HG02571 (cell line): ENCODE measurements at regions not wholly inside any gene's neighbourhood (a gene's known extent, or its start where the extent isn't known, plus 50 kb on each side); places are given as distances from the start of the nearest gene placed in this dataset.

Source experiments
- ATAC-seq: cut with Tn5 transposase; IDR thresholded peaks from one replicate; pipeline ENCODE4 v1.9.1; 2021; ENCODE audit warnings: mild to moderate bottlenecking, moderate library complexity; ENCODE audit not compliant: unreplicated experiment

GRCh38 chr15:62532367-62532766, 367.3 kb upstream of the C2CD4B start:
- ATAC-seq: no peak

DNA sequence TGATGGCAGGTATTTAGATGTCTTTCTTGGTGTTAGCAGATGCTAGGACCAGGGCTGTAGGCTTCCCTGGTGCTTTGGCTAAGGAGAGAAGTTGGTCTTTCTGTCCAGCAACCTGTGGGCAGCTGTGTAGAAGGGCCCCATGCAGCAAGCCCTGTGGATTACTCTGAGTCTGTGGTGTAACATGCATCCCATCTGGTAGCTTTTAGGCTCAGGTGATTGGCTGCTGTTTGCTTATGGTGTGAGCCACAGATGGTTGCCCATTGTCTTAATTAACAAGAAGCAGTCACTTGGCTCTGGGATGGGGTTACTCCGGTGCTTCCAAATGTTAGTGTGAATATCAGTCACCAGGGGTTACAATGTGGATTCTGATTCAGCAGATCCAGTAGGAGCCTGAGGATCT, 368.6 kb upstream of the C2CD4B start:
- no peak for ATAC-seq

DNA sequence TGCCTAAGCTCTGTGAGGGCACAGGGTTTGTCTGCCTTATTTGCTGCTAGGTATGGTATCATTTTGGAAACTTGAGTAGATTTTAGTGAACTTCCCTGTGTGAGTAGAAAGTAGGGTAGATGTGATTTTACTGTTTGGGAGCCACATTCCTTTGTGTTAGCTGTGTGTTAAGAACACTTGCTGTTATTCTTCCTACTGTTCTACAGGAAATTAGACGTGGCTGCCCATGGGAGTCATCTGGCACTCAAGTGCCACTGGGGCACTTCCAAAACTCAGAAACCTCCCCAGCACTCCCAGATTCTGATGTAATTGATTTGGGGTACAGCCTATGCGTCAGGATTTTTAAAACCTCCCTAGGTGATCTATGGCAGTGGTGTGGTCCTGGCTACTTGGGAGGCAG, 369.9 kb upstream of the C2CD4B start:
- no peak for ATAC-seq

GRCh38 chr15:62539236-62539635, 374.2 kb upstream of the C2CD4B start:
- no peak for ATAC-seq

DNA sequence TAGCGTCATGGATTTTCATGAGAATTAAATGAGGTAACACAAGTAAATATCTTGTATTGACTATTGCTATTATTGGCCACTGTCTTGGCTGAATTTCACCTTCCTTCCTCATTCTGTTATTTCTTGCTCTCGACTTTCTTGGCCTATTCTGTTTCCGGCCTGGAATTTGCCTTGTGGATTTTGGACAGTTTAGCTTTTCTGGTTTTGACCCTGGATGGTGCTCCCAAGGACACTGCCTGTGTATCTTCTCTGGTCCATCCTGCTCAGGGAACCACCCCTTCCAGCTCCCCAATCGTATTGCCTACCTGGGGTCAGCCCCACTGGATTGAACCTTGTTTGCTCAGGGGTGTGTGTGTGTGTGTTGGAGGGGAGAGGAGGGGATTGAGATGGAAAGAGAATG, 376.2 kb upstream of the C2CD4B start:
- ATAC-seq: no peak

DNA sequence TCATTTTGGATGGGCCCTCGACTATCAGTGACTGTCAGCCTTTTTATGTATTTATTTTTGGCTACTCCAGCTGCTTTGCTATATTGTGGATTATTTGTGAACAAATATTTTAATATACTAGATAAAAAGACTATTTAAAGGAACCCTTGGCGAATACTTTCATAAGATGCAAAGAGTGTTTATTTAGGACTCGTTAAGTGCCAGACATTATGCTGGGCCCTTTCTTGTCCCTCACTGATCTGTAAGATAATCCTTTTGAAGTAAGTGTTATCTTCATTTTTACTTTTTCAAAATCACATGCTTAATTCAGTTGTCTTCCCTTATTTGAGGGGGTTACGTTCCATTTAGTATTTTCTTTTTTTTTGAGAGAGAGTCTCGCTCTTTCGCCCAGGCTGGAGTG, 376.8 kb upstream of the C2CD4B start:
- ATAC-seq: no peak

- ATAC-seq: no peak
These were observed 379.4 kb upstream of the C2CD4B start for GRCh38 chr15:62544446-62544845.

- no peak for ATAC-seq
These were observed 380.6 kb upstream of the C2CD4B start for GRCh38 chr15:62545467-62546227.

DNA sequence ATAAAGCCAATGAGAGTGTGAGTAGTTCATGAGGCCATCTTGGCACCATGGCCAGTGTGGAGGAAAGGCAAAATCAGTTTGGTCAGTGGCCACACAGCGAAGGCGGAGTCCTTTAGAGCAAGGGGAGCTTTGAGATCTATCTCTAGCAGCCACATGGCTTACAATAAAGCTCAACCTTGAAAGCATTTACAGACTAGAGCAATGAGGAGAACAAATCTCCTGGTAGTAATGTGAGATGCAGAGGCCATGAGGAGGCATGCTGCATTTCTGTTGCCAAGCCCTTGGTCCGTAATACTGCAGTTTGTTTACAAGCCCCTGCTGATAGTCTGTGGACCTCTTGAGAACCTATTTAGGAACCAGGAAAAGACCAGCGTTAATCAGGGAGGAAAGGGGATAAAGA, 381.5 kb upstream of the C2CD4B start:
- ATAC-seq: no peak

GRCh38 chr15:62547584-62547983, 382.5 kb upstream of the C2CD4B start:
- ATAC-seq: no peak

DNA sequence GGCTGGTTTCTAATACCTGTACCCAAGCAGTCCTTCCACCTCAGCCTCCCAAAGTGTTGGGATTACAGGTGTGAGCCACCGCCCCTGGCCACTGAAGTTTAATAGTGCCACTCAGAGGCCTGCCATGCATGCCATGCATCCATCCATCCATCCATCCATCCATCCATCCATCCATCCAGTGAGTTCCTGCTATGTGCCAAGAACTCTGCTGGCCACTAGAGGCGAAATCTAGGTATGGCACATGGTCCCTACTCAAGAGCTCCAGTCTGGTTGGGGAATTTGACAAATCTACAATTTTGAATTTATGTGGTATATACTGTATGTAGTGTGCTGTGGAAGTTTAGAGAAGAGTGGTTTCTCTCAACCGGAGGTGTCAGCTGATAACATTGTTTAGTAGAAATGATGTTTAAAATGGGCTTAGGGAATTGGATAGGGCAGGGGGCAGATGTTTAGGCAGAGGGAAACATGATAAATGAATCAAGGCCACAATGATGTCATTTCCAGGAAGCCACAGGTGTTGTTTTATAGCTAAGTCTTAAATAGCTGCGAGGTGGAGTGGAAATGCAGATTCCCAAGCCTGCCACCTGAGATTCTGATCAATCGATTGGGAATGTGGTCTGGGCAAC, 384.4 kb upstream of the C2CD4B start:
- ATAC-seq: no peak

DNA sequence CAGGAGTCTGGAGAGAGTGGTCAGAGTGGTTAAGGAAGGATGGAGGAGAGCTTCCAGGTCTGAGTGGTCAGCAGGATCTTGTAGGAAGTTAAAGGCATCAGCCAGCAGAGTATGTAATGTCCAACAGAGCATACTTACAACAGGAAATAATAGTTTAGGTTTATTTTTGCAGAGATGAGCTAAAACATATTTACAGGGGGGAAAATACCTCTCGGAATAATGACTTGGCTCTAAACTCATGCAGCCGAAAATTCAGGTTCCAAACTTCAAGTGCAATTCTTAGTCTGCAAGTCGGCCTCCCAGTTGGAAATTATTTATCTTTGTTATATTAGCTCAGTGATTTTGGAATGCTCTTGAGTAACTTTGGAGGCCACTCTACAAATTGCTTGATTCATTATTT, 385.0 kb upstream of the C2CD4B start:
- no peak for ATAC-seq

DNA sequence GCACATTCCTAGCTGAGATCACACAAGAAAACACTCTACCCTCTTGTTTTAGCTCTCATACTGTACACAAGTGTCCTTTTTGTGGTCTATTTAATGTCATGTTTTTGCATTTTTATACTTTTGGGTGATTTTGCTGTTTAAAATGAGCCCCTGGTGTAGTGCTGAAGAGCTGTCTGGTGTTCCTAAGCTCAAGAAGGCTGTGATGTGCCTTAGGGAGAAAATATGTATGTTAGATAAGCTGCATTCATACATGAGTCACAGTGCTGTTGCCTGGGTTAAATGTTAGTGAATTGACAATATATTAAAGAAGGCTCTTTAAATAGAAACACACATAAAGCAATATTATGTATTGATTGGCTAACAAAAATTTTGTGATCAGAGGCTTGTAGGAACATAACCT, 387.4 kb upstream of the C2CD4B start:
- ATAC-seq: no peak

DNA sequence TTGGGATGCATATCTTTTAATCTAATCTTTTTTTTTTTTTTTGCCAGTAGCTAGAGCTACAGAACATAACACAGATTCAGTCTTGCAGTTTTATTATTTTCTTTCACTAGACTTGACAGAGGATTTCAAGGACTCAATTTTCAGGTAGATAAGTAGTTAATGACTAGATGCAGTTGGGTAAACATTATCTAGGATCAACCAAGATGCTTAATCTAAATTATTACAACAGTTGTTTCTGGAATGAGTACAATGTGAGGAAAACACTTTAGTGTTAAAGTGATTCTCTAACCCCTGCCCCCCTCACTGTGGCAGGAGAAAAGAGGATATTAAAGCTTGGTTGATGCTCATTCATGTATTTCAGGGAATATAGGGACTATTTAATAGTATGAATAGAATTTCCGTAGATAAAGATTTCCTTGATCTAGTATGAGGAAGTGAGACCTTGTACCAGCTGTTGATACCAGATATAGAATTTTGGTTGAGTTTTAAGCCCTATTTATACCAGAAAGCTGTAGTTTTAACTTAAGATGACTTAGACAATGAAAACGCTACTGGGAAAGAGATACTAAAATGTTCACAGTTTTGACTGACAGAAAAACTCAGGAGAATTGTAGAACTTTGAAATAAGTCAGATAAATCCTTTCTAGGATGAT, 389.0 kb upstream of the C2CD4B start:
- no peak for ATAC-seq

DNA sequence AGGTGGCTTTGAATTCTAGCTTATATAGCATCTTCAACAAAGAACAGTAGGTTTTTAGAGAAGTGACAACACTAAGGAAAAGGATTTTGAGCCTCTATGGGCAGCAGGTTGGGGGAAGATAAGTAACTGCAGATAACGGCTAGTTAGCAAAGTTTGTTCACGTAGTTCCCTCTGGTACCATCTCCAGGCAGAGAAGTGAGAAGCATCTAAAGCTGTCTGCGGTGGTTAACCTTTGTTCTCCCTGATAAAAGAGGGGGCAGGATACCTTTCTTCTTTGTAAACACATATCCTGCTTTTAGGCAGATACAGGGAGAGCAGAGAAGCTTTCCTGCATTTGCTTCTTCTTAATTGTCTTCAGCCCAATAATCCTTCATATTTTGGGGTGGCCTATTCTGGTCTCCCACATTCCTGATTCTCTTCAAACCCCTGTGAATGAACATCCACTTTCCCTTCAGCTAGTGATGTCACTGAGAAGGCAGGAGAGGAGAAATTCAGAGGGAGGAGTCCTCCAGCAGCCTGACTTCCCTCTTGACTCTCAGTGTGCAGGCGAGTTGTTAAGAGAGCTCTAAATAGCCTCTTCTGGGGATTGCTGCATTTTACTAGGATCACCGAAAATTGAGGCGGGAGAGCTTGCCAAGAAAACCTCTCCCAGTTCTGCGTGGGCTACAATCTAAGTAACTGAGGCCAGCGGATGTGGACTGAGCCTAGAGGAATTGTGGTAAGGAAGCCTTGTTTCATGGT, 393.7 kb upstream of the C2CD4B start:
- ATAC-seq: no peak

GRCh38 chr15:62559381-62559733, 394.3 kb upstream of the C2CD4B start:
- ATAC-seq: no peak

- no peak for ATAC-seq
These were observed 396.0 kb upstream of the C2CD4B start for GRCh38 chr15:62561059-62561519.

DNA sequence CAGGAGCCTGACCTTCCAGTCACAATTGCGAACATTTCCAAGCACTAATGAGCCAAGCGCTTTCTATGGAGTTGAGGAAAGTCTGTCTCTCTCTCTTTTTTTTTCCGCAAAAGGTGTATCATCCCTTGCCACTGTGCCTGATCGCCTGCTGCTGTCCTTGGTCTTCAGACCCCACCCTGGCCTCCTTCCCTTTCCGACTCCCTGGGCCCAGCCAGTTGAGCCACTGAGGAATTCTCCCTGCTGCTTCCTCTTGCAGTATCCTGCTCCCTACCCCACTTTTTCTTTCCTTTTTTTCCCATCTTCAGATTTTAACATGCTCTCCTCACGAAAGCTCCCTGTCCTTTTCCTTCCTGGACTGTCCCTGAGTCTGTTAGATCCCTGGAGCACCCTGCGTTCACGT, 396.5 kb upstream of the C2CD4B start:
- no peak for ATAC-seq

GRCh38 chr15:62564886-62565633, 400.0 kb upstream of the C2CD4B start:
- ATAC-seq: no peak

DNA sequence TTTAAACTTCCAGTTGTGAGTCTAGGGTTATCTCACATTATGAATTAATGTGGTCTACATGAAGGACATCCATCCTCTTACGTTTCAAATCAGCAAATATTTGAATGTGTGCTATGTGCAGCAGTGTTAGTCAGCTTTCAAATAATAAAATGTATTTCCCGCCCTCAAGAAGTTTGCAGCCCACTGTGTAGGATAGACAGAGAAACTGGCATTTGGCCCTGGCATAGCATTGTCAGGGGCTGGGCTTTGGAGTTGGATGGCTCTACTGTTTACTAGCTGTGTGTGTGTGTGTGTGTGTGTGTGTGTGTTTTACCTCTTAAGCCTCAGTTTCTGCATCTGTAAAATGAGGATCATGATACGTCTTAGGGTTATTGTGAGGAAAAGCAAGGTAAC, 400.5 kb upstream of the C2CD4B start:
- ATAC-seq: no peak

DNA sequence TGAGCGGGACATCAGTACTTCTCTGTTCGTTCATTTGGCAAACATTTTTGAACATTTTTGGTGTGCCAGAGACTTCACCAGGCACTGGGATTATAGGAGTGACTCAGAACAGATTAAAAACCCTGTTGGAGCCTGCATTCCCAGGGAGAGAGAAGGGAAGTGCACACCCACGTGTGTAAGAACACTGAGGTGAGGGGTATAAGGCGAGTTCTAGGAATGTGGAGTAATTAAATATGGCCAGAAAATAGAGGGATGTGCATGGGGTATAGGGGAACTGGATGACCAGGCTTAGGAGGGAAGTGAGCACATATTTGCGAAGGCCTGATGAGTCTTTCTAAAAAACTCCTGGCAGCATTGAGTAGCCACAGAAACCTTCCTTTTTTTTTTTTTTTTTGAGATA, 401.2 kb upstream of the C2CD4B start:
- no peak for ATAC-seq
